Activated CD4-positive, alpha-beta memory T cell treated with anti-CD3 and anti-CD28 coated beads for 36 hours (primary cell): ENCODE measurements at regions not wholly inside any gene's neighbourhood (a gene's known extent, or its start where the extent isn't known, plus 50 kb on each side); places are given as distances from the start of the nearest gene placed in this dataset.

Experiments used
- CTCF ChIA-PET: fragments of 350-600 bp; sonication (Branson Sonifier 250); formaldehyde crosslinking; loops from one replicate; lab custom pipeline; 2021; ENCODE audit warnings: antibody characterized with exemption, inconsistent platforms; lab: Charles Lee
- POLR2A ChIA-PET: fragments of 350-600 bp; sonication (Branson Sonifier 250); formaldehyde crosslinking; loops from one replicate; lab custom pipeline; 2021; ENCODE audit warnings: antibody characterized with exemption; lab: Charles Lee
- DNase-seq: peaks from one replicate; pipeline ENCODE4 v3.0.0-alpha.2; 2020
- H3K27ac Mint-ChIP-seq: one replicate; pipeline ENCODE4 v1.8.0; 2021; ENCODE audit warnings: mixed read lengths
- H3K27me3 Mint-ChIP-seq: one replicate; pipeline ENCODE4 v1.8.0; 2021; ENCODE audit warnings: mixed read lengths
- H3K36me3 Mint-ChIP-seq: one replicate; pipeline ENCODE4 v1.8.0; 2021; ENCODE audit warnings: mixed read lengths
- H3K4me1 Mint-ChIP-seq: one replicate; pipeline ENCODE4 v1.8.0; 2021; ENCODE audit warnings: low read depth, mixed read lengths
- H3K4me3 Mint-ChIP-seq: one replicate; pipeline ENCODE4 v1.8.0; 2021; ENCODE audit warnings: mild to moderate bottlenecking, mixed read lengths
- H3K9me3 Mint-ChIP-seq: one replicate; pipeline ENCODE4 v1.8.0; 2021; ENCODE audit warnings: mixed read lengths
- intact Hi-C: fragments of 100-400 bp; cut with micrococcal nuclease; formaldehyde crosslinking; loops from one replicate; pipeline ENCODE4 v1.15.1; 2023

DNA sequence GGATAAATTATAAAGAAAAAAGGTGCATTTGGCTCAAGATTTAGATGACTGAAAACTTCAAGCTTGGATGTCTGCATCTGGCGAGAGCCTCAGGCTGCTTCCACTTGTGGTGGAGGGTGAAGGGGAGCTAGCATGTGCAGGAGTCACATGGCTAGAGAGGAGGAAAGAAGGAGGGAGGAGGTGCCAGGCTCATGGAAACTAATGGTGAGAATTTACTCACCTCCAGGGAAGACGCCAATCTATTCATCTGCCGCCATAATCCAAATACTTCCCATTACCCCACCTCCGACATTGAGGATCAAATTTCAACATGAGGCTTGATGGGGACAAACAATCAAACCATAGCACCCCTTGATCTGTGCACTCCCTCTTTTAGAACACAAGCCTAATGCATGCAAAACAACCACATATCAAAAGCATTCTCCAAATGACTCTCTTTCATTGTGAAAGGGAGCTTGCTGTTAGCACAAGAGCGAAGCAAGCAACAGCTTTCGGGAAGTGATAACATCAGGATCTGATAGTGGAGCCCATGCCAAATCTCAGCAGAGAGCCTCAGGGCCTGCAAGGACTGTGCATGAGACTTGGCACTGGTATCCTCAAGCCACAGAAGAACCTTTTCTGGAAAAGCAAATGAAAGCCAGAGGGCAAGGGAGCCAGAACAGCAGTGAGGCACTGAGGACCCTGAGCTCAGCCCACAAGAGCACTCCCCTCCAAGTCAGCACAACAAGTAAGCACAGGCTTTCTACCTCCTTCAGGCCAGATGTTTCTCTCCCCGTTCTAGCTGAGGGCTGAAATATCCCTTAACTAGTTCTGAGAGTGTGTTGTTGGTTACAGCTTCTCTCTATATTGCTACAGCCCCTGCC is 50.2 kb upstream of the THBS1 start:
- Mint-ChIP-seq H3K4me1 (no peaks in the 10 kb centered on the region), H3K27ac (no peak overlapping the region), H3K9me3 (no peaks in the 10 kb centered on the region), H3K4me3 (no peak overlapping the region), H3K36me3 (no peaks in the 10 kb centered on the region), H3K27me3 (peaks cover 12% of the 10 kb centered on the region)
- intact Hi-C loops: no loop called here
- ChIA-PET POLR2A (no interaction called here), CTCF (no interaction called here)
- DNase-seq: no peak
